GM18861 (cell line): ENCODE measurements at regions not wholly inside any gene's neighbourhood (a gene's known extent, or its start where the extent isn't known, plus 50 kb on each side); places are given as distances from the start of the nearest gene placed in this dataset.
A peak's percentile ranks its signal among the peaks of the same experiment; 100 is the strongest.

Source experiments
- ATAC-seq: cut with Tn5 transposase; IDR thresholded peaks from one replicate; pipeline ENCODE4 v1.9.1; 2021; ENCODE audit not compliant: unreplicated experiment

- ATAC-seq = no peak
These were observed 78.2 kb downstream of the IRF2BPL start for GRCh38 chr14:76950055-76951020.

- ATAC-seq = no peak
These were observed 79.5 kb downstream of the IRF2BPL start for GRCh38 chr14:76948976-76949375.

DNA sequence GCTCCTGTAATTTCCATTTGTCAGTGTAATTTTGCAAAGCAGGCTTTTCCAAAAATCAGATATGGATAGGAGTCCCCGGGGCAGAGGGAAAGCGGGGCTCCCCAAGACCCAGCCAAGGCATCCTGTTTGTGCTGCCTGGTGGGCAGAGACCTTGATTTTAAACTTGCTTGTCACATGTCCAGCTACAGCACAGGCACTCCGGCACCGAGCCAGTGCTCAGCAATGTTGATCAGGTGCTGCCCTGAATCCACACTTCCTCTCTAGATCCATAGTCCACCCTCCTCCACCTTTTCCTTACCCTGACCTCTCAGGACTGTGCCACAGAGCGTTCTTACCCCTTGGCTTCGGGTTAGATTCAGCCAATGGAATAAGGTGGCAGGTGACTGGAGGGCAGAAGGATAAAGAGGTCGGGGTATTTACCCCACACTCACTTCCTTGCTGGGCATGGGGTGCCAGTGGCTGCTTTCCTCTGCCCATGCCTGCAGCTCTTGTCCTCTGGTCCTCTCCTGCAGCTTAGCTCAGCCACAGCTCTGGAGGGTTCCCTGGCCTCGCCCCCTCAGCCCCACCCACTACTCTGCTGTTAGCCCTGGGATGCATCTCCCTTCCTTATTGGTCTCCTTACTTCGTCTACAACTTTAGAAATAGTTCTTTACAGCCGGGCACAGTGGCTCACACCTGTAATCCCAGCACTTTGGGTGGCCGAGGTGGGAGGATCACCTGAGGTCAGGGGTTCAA, 80.1 kb downstream of the IRF2BPL start:
- ATAC-seq = no peak

DNA sequence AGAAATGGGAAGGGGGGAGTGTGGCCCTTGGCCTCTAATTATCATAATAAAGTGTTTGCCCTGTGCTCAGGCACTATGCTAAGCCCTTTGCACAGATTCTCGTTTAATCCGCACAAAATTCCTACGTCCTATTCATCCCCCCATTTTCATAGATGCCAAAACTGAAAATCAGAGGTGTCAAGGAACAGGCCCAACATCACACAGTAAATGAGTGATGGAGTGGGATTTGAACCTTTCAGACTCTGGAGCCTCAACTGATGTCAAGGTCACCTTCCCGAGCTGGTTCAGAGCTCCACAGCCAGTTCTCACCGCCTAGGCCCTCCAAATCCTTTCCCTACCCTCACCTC, 80.7 kb downstream of the IRF2BPL start:
- no peak for ATAC-seq

DNA sequence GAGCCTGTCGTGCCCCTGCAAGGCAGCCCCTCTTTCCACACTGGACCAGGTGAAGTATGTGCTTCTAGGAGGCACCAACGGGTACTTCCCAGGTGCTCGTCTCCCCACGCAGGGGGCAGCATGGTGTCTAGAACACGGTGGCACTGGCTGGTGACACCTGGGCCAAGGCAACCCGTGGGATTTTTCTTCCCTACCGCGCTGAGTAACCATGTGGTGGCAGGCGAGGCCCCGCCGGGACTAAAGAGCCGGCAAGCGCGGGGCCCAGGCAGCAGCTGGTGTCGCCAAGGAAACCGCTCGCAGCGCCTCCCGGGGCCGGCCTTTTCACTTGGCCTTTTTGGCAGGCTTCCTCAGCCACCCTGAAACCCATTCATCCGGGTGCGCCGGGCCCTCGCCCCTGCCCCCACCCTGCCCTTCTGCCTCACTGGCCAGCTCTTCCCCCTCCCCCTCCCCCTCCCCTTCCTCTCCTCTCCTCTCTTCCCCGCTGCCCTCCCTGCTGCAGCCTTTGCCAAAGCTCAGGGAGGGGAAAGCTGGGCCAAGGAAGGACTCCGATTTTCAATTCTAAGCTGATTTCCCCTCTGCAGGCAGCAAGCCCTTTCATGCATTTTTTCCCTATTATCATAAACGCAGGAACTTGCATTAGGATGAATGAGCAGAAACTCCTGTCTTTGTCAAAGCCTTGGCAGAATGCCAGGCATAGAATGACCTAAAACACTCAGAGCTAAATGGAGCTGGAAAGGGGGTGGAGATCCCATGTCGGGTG, 81.2 kb downstream of the IRF2BPL start:
- peak; percentile 50 for ATAC-seq

- no peak for ATAC-seq
These were observed 81.8 kb downstream of the IRF2BPL start for GRCh38 chr14:76946753-76947077.

DNA sequence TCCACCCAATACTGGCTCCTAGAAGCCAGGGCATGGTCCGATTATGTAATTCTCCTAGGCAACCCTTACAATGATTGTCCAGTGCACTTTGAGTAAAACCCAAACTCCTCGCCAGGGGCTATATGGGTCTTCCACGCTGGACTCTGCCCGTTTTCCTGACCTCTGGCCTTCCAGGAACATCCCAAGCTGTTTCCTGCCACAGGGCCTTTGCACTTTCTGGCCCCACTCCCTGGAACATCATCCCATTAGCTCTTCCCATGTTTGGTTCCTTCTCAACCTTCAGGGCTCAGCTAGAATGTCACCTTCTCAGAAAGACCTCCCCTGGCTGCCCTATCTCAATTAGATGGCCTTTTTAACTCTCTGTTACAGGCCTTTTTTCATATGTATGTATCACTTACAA, 85.4 kb downstream of the IRF2BPL start:
- no peak for ATAC-seq

- ATAC-seq = no peak
These were observed 86.3 kb downstream of the IRF2BPL start for GRCh38 chr14:76941946-76942805.

DNA sequence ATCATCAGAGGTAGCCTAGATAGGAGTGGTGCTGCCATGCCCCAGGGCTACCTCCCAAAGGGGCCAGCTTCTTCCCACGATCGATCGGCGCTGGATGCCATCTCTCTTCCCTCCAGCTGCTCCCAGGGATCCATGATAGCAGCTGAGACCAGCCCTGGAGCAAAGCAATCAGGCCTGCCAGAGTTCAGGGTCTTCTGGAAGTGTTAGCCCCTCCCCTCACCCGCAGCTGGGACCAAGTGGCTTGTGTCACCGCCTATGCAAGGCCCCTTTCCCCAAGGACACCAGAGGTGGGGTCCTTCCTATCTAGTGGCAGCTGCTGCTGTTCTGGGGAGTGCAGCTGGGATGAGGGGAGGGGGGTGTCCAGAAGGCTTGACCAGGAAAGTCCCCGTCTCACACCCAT, 87.0 kb downstream of the IRF2BPL start:
- ATAC-seq = no peak

- no peak for ATAC-seq
These were observed 88.3 kb downstream of the IRF2BPL start for GRCh38 chr14:76940021-76940760.

DNA sequence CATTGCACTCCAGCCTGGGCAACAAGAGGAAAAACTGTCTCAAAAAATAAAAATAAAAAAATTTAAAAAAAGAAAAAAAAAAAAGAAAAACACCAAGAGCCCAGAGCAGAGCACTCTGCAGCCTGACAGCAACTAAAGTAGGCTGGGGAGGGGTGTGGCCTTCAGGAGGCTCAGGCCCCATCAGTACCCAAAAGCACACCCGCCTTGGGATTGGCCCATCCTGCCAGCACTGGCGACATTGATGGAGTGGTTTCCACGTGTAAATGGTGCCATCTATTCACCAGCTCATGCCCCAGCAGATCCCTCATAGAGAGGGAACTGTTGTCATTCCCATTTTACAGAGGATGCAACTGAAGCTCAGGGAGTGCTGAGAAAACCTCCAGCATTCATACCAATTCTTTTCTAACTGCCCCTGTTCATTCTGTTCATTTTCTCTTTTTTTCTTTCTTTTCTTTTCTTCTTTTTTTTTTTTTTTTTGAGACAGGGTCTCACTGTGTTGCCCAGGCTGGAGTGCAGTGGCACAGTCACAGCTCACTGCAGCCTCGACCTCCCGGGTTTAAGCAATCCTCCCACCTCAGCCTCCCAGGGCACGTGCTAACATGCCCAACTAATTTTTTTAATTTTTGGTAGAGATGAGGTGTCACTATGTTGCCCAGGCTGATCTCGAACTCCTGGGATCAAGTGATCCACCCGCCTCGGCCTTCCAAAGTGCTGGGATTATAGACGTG, 89.3 kb downstream of the IRF2BPL start:
- no peak for ATAC-seq

DNA sequence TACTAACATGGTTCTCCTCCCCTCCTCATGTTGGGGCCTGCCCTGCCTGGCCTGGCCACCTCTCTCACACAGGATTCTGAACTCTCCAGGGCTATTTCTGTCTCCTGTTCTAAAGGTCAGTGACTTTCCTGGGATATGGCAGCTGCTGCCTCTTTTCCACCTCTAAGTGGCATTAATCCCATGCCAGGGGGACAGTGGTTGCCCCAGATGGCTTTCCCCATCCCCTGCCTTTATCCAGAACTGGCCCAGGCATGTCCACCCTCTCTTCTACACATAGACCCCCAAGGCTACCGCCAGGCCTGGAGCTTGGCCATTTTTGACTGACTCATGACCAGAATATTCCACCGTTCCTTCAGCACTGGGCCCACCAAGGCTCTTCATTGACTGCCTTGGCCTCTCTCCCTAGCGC, 90.4 kb downstream of the IRF2BPL start:
- no peak for ATAC-seq

DNA sequence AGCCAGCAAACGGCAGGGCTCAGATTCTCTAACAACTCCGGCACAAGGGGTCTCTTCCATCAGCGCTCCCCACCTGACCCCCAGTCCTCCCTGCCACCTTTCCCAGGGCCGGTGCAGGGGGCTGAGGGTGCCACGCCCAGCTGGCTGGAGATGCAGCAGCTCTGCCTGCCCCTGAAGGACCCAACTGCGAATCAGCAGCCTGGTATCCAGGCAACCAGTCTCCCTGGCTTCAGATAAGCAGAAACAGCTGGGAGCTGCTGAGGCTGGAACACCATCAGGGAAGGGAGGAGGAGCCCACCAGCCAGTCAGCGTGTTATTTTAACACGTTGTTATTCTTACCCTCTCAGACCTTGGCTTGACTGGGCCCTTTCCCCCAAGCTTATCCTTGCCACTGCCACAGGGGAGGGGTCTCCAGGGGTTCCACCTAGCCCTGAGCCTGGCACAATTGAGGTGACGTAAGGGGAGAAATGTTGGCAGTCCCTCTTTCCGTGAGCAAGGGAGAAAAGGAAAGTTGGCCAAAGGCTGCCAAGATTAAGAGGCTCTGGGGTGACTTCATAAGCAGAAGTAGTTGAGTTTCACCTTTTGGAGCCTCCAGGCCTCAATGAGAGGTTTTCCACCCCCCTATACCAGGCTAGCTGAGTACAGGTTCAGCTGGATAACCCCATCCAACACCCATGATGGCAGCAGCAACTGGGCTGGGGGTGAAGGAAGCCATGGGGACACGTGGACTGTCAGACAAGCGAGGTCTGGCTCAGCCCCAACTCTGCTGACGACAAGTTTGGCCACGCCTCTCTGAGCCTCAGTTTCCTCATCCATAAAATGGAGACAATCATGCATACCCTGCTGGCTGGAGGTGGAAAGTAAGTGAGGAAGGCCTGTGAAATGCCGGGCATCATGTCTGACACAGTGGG, 91.1 kb downstream of the IRF2BPL start:
- no peak for ATAC-seq

DNA sequence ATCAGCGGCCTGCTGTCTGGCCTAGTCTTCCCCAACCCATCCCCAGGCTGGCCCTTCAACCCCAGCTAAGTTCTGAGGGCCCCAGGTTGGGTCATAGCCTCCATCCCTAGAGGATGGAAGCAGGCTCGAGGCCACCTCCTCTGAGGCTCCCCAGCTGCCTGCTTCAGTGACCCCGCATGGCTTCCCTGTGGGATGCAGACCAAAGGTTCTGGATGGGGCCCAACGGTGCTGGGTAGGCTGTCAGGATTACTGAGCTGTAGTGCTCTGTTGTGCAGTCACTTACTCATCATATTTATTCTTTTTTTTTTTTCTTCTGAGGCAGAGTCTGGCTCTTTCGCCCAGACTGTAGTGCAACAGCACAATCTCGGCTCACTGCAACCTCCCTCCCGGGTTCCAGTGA, 92.0 kb downstream of the IRF2BPL start:
- ATAC-seq = no peak

GRCh38 chr14:76933515-76933914, 95.0 kb downstream of the IRF2BPL start:
- ATAC-seq = no peak

GRCh38 chr14:76931631-76932402, 96.7 kb downstream of the IRF2BPL start:
- no peak for ATAC-seq

DNA sequence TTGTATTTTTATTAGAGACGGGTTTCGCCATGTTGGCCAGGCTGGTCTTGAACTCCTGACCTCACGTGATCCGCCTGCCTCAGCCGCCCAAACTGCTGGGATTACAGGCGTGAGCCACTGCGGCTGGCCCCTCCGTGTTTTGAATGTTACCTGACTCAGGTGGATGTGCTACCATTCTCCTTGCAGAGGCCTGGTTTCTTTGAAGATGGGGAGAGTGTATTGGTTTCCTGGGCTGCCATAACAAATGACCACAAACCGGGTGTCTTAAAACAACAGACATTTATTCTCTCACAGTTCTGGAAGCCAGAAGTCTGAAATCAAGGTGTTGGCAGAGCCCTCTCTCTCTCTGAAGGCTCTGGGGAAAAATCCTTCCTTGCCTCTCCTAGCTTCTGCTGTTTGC, 98.0 kb downstream of the IRF2BPL start:
- ATAC-seq = no peak

DNA sequence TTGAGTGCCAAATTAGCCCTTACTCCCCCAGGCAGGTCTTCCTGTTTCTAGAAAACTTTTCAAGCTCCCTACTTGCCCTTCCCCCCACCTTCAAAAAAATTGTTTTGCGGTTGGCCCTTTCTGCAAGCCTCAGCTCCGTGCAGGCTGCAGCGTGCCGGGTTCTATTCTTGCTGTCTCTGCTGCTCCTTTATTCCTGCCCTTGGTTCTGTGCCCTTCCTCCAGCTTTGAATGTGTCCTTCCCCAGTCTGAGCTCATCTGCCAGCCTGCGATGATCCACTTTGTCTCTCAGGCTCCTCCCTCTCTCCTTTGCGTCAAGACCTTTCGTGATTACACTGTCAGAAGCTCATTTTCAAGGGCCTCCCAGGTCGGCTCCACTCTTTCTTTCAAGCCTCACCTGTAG, 98.6 kb downstream of the IRF2BPL start:
- no peak for ATAC-seq
